ENCODE measurements at regions not wholly inside any gene's neighbourhood (a gene's known extent, or its start where the extent isn't known, plus 50 kb on each side); places are given as distances from the start of the nearest gene placed in this dataset.

DNA sequence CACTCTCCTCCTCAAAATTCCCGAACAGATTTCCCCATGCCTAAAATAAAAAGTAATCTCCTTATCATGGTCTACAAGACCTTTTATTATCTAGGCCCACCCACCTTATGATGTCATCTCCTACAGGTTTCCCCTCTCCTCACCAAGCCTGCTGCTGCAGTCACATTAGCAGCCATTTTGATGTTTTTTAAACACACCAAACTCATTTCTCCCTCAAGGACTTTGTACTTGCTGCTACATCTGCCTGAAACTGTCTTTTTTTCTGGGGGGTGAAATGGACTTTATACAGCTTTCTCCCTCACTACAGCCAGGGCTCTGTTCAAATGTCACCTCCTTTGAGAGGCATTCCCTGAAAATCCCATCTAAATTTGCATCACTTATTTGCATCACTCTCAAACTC, 90.2 kb upstream of the TAB3 start:
- Histone ChIP-seq H3K4me1 (ENCODE audit: control insufficient read depth in 1 of 2, low read depth in 2 of 2) (no peaks in the 10 kb centered on the region), H3K36me3 (no peaks in the 10 kb centered on the region)

DNA sequence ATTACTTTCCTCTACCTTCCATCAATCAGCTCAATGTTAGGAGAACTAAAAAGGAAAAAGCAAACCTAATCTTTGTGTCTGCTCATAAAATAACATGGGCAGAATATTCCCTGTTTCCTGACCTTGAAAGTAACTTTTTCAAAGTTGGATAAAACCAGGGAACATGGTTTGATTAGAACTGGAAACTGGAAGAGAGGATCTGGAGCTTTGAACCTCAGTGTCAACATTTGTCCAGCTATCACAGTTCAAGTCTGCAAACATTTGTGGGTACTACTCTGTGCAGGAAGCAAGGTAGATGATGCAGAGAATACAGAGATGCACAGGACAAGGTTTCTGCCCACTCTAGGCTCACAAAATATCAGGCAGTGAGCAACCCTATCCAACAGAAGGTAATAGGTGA, 86.4 kb upstream of the TAB3 start:
- DNase-seq (ENCODE audit: low spot score): no peak
- no peaks in the 10 kb centered on the region for H3K4me1 ChIP-seq (ENCODE audit: control insufficient read depth in 1 of 2, low read depth in 2 of 2)
- TF ChIP-seq, protein P1, sequence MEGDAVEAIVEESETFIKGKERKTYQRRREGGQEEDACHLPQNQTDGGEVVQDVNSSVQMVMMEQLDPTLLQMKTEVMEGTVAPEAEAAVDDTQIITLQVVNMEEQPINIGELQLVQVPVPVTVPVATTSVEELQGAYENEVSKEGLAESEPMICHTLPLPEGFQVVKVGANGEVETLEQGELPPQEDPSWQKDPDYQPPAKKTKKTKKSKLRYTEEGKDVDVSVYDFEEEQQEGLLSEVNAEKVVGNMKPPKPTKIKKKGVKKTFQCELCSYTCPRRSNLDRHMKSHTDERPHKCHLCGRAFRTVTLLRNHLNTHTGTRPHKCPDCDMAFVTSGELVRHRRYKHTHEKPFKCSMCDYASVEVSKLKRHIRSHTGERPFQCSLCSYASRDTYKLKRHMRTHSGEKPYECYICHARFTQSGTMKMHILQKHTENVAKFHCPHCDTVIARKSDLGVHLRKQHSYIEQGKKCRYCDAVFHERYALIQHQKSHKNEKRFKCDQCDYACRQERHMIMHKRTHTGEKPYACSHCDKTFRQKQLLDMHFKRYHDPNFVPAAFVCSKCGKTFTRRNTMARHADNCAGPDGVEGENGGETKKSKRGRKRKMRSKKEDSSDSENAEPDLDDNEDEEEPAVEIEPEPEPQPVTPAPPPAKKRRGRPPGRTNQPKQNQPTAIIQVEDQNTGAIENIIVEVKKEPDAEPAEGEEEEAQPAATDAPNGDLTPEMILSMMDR (IDR thresholded peaks at IDR 0.05): no peak
- H3K27me3 ChIP-seq (replicated peaks; ENCODE audit: insufficient read depth): no peaks in the 10 kb centered on the region
- no peaks in the 10 kb centered on the region for H3K36me3 ChIP-seq
- H3K4me3 ChIP-seq: no peak overlapping the region
- H3K9me3 ChIP-seq: no peaks in the 10 kb centered on the region
- H3K27ac ChIP-seq: no peak overlapping the region
- ATAC-seq (ENCODE audit: insufficient number of reproducible peaks, low FRiP score, low read depth): no peak

More for the DNA sequence above, 90.2 kb upstream of the TAB3 start:
- ATAC-seq (ENCODE audit: insufficient number of reproducible peaks, low FRiP score, low read depth) (no peak), DNase-seq (ENCODE audit: low spot score) (no peak)
- TF ChIP-seq, protein P1 (IDR thresholded peaks at IDR 0.05): no peak
- H3K9me3 ChIP-seq: no peaks in the 10 kb centered on the region
- H3K4me3 ChIP-seq: no peak overlapping the region
- H3K27ac ChIP-seq: no peak overlapping the region
- H3K27me3 ChIP-seq (replicated peaks; ENCODE audit: insufficient read depth): no peaks in the 10 kb centered on the region

DNA sequence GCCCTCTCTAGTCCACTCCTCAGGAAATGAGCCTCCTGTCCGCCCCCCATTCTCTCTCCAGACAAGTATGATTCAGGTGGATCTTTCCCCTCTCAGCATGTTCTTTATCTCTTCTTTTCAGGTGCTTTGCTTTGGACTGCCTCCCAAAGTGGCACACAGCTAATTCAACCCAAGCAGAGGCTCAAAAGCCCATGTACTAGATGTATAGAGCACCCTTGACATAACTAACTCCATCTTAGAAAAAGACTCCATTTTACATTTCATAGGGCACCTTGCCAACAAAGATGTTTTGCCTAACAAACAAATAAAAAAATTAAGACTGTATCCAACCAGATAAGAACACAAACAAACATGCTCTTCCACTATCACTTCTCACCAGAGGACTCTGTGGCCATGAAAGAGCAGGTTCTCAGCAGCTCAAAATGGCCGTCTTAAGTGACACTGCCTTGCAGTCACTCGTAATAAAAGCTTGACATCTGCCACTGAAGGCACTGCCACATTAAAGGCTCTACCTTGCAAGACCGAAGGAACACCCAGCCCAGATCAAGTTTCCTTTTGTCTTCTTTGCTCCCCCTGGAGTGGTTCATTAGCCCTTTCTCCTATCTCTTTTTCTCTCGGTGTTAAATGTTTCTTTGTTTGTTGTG, 84.9 kb upstream of the TAB3 start:
- Histone ChIP-seq H3K27me3 (replicated peaks; ENCODE audit: insufficient read depth) (no peaks in the 10 kb centered on the region), H3K4me3 (no peak overlapping the region), H3K9me3 (no peaks in the 10 kb centered on the region), H3K4me1 (ENCODE audit: control insufficient read depth in 1 of 2, low read depth in 2 of 2) (no peaks in the 10 kb centered on the region), H3K27ac (no peak overlapping the region), H3K36me3 (no peaks in the 10 kb centered on the region)
- DNase-seq (ENCODE audit: low spot score) (no peak), ATAC-seq (ENCODE audit: insufficient number of reproducible peaks, low FRiP score, low read depth) (no peak)
- TF ChIP-seq, protein P1 (IDR thresholded peaks at IDR 0.05): no peak

DNA sequence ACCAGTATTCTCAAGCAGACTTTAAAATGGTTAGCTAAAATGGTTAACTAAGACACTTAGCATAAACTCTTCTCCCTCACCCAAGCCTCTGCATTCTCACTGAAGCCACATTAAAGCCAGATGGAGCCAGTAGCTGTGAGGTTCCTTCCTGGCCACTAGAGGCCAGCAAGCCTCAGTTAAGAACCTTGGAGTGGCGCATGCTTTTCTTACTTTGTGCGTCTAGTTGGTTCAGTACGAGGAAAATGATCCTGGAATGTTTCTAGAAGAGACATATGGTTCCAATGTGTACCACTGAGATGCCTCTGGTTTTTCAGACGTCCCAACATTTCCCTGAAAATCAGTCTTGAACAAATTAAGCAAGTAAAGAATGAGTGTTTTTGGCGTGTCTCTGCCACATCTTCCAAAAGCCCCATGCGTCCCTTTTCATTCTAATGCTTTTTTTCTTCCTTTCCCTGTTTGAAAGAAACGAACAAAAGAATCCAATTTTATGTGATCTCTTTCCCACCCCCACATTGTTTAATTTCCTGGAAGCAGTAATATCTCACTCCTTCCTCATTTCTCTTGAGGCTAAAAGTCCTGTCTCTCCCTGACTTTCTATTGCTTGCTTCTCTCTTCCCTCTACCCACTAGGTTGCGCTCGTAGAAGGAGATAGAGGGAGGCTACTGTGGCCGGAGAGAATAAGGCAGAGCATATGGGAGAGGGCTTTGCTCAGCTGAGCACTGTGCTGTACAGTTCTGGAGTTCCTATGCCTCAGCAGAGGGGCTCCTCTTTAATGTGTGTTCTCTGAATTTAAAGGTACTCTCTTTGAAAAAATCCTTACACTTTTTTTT, 82.9 kb upstream of the TAB3 start:
- ATAC-seq (ENCODE audit: insufficient number of reproducible peaks, low FRiP score, low read depth): peak; percentile 36
- peak overlapping the region; percentile 58 for H3K4me3 ChIP-seq

DNA sequence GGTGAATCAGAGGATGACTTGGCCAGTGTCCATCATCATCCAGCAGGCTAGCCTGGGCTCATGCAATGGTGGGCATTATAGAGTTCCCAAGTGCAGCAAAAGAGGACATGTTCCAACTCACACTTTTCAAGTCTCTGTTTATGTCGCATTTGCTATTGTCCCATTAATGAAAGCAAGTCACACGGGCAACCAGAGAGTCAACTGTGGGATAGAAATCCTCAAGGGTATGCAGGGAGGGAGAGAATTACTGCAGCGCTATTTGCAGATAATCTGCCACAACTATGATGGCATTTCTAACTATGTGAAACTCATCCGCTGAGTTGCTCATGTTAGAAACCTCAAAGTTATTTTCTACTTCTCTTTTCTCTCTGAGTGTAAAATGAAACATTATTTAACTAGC, 78.5 kb upstream of the TAB3 start:
- TF ChIP-seq, protein P1 (IDR thresholded peaks at IDR 0.05): no peak
- no peaks in the 10 kb centered on the region for H3K9me3 ChIP-seq
- no peaks in the 10 kb centered on the region for H3K4me1 ChIP-seq (ENCODE audit: control insufficient read depth in 1 of 2, low read depth in 2 of 2)
- no peak for DNase-seq (ENCODE audit: low spot score)
- no peaks in the 10 kb centered on the region for H3K36me3 ChIP-seq
- no peaks in the 10 kb centered on the region for H3K27me3 ChIP-seq (replicated peaks; ENCODE audit: insufficient read depth)
- H3K27ac ChIP-seq: no peak overlapping the region
- no peak overlapping the region for H3K4me3 ChIP-seq
- no peak for ATAC-seq (ENCODE audit: insufficient number of reproducible peaks, low FRiP score, low read depth)

More for the DNA sequence above, 82.9 kb upstream of the TAB3 start:
- H3K36me3 ChIP-seq: no peaks in the 10 kb centered on the region
- H3K9me3 ChIP-seq: no peaks in the 10 kb centered on the region
- no peak overlapping the region for H3K27ac ChIP-seq
- TF ChIP-seq, protein P1 (IDR thresholded peaks at IDR 0.05): peak; percentile 47
- no peaks in the 10 kb centered on the region for H3K4me1 ChIP-seq (ENCODE audit: control insufficient read depth in 1 of 2, low read depth in 2 of 2)
- H3K27me3 ChIP-seq (replicated peaks; ENCODE audit: insufficient read depth): no peaks in the 10 kb centered on the region
- DNase-seq (ENCODE audit: low spot score): no peak
